ENCODE measurements at regions not wholly inside any gene's neighbourhood (a gene's known extent, or its start where the extent isn't known, plus 50 kb on each side); places are given as distances from the start of the nearest gene placed in this dataset.

- Histone ChIP-seq H3K79me2 (ENCODE audit: control insufficient read depth, insufficient read depth, low read length) (no peaks in the 10 kb centered on the region), H4K20me1 (ENCODE audit: control insufficient read depth, extremely low read depth, insufficient read depth, low read length) (no peaks in the 10 kb centered on the region), H3K36me3 (ENCODE audit: control insufficient read depth, insufficient read depth, low read length) (no peaks in the 10 kb centered on the region), H3K4me2 (ENCODE audit: extremely low read depth, insufficient read depth, low read length) (no peak overlapping the region), H3K4me3 (replicated peaks in 1 of 4; ENCODE audit: control extremely low read depth in 1 of 4, insufficient read depth in 1 of 4, low read depth in 3 of 4, low read length in 4 of 4) (no peak overlapping the region), H3K9ac (ENCODE audit: insufficient read depth, low read length) (no peak overlapping the region), H3K9me3 (ENCODE audit: control insufficient read depth, insufficient read depth, low read depth, low read length) (no peaks in the 10 kb centered on the region), H3K4me1 (ENCODE audit: control insufficient read depth, extremely low read depth, insufficient read depth, low read length) (no peaks in the 10 kb centered on the region), H3K27me3 (ENCODE audit: control insufficient read depth, insufficient read depth, low read length) (peaks cover 58% of the 10 kb centered on the region), H3K27ac (ENCODE audit: insufficient read depth, low read length) (no peak overlapping the region), H2AFZ (ENCODE audit: low read length) (no peak overlapping the region)
- no peak for DNase-seq (ENCODE audit: low read depth in 2 of 2)
- TF ChIP-seq, protein P1, sequence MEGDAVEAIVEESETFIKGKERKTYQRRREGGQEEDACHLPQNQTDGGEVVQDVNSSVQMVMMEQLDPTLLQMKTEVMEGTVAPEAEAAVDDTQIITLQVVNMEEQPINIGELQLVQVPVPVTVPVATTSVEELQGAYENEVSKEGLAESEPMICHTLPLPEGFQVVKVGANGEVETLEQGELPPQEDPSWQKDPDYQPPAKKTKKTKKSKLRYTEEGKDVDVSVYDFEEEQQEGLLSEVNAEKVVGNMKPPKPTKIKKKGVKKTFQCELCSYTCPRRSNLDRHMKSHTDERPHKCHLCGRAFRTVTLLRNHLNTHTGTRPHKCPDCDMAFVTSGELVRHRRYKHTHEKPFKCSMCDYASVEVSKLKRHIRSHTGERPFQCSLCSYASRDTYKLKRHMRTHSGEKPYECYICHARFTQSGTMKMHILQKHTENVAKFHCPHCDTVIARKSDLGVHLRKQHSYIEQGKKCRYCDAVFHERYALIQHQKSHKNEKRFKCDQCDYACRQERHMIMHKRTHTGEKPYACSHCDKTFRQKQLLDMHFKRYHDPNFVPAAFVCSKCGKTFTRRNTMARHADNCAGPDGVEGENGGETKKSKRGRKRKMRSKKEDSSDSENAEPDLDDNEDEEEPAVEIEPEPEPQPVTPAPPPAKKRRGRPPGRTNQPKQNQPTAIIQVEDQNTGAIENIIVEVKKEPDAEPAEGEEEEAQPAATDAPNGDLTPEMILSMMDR (conservative IDR thresholded peaks at IDR 0.05 in 1 of 2, IDR thresholded peaks at IDR 0.05 in 1 of 2; ENCODE audit: low read depth in 1 of 2, low read length in 2 of 2): no peak
- TF ChIP-seq EZH2 (IDR thresholded peaks at IDR 0.05; ENCODE audit: low read length, missing control alignments): no peak
Observed at GRCh38 chr17:49906531-49907136, 58.8 kb upstream of the TAC4 start.

- H3K79me2 ChIP-seq (ENCODE audit: control insufficient read depth, insufficient read depth, low read length): no peaks in the 10 kb centered on the region
- no peak overlapping the region for H2AFZ ChIP-seq (ENCODE audit: low read length)
- DNase-seq (ENCODE audit: low read depth in 2 of 2): no peak
- no peaks in the 10 kb centered on the region for H3K9me3 ChIP-seq (ENCODE audit: control insufficient read depth, insufficient read depth, low read depth, low read length)
- H3K36me3 ChIP-seq (ENCODE audit: control insufficient read depth, insufficient read depth, low read length): no peaks in the 10 kb centered on the region
- H3K4me3 ChIP-seq (replicated peaks in 1 of 4; ENCODE audit: control extremely low read depth in 1 of 4, insufficient read depth in 1 of 4, low read depth in 3 of 4, low read length in 4 of 4): no peak overlapping the region
- H3K4me2 ChIP-seq (ENCODE audit: extremely low read depth, insufficient read depth, low read length): no peak overlapping the region
- no peak overlapping the region for H3K27ac ChIP-seq (ENCODE audit: insufficient read depth, low read length)
- peaks cover 57% of the 10 kb centered on the region for H3K27me3 ChIP-seq (ENCODE audit: control insufficient read depth, insufficient read depth, low read length)
- no peaks in the 10 kb centered on the region for H3K4me1 ChIP-seq (ENCODE audit: control insufficient read depth, extremely low read depth, insufficient read depth, low read length)
- no peaks in the 10 kb centered on the region for H4K20me1 ChIP-seq (ENCODE audit: control insufficient read depth, extremely low read depth, insufficient read depth, low read length)
- TF ChIP-seq, protein P1 (conservative IDR thresholded peaks at IDR 0.05 in 1 of 2, IDR thresholded peaks at IDR 0.05 in 1 of 2; ENCODE audit: low read depth in 1 of 2, low read length in 2 of 2): no peak
- TF ChIP-seq EZH2 (IDR thresholded peaks at IDR 0.05; ENCODE audit: low read length, missing control alignments): no peak
- no peak overlapping the region for H3K9ac ChIP-seq (ENCODE audit: insufficient read depth, low read length)
Observed at GRCh38 chr17:49907279-49907678, 59.4 kb upstream of the TAC4 start.

GRCh38 chr17:49908782-49909714 is 59.9 kb upstream of the DLX4 start:
- no peak for DNase-seq (ENCODE audit: low read depth in 2 of 2)
- peaks cover 43% of the 10 kb centered on the region for H3K27me3 ChIP-seq (ENCODE audit: control insufficient read depth, insufficient read depth, low read length)
- TF ChIP-seq, protein P1 (conservative IDR thresholded peaks at IDR 0.05 in 1 of 2, IDR thresholded peaks at IDR 0.05 in 1 of 2; ENCODE audit: low read depth in 1 of 2, low read length in 2 of 2): no peak
- TF ChIP-seq EZH2 (IDR thresholded peaks at IDR 0.05; ENCODE audit: low read length, missing control alignments): no peak

More at GRCh38 chr17:49908782-49909714, 59.9 kb upstream of the DLX4 start:
- Histone ChIP-seq H3K79me2 (ENCODE audit: control insufficient read depth, insufficient read depth, low read length) (no peaks in the 10 kb centered on the region), H3K4me3 (replicated peaks in 1 of 4; ENCODE audit: control extremely low read depth in 1 of 4, insufficient read depth in 1 of 4, low read depth in 3 of 4, low read length in 4 of 4) (no peak overlapping the region), H3K4me1 (ENCODE audit: control insufficient read depth, extremely low read depth, insufficient read depth, low read length) (no peaks in the 10 kb centered on the region), H2AFZ (ENCODE audit: low read length) (no peak overlapping the region), H3K9ac (ENCODE audit: insufficient read depth, low read length) (no peak overlapping the region), H3K36me3 (ENCODE audit: control insufficient read depth, insufficient read depth, low read length) (no peaks in the 10 kb centered on the region), H3K27ac (ENCODE audit: insufficient read depth, low read length) (no peak overlapping the region), H4K20me1 (ENCODE audit: control insufficient read depth, extremely low read depth, insufficient read depth, low read length) (no peaks in the 10 kb centered on the region), H3K9me3 (ENCODE audit: control insufficient read depth, insufficient read depth, low read depth, low read length) (no peaks in the 10 kb centered on the region), H3K4me2 (ENCODE audit: extremely low read depth, insufficient read depth, low read length) (no peak overlapping the region)

Measured in fibroblast of lung (primary cell).